SK-N-SH treated with all-trans-retinoic acid at 6 μM for 48 hours (cell line): ENCODE measurements at regions not wholly inside any gene's neighbourhood (a gene's known extent, or its start where the extent isn't known, plus 50 kb on each side); places are given as distances from the start of the nearest gene placed in this dataset.

Source experiments
- ARNTL ChIP-seq: fragments of 450-650 bp; formaldehyde crosslinking; IDR thresholded peaks from 2 replicates; pipeline ENCODE4 v1.5.0; 2020; ENCODE audit warnings: low read depth, mild to moderate bottlenecking, moderate library complexity, borderline replicate concordance
- CSDC2 ChIP-seq: fragments of 250-450 bp; sonication (Bioruptor Pico); IDR thresholded peaks from 2 replicates; pipeline ENCODE4 v1.5.0; 2020; ENCODE audit warnings: mild to moderate bottlenecking, moderate library complexity
- ISL1 ChIP-seq: fragments of 250-450 bp; sonication (Bioruptor Pico); IDR thresholded peaks from 2 replicates; pipeline ENCODE4 v2.1.2; 2022; ENCODE audit warnings: mild to moderate bottlenecking, moderate library complexity
- OSR1 ChIP-seq: fragments of 250-450 bp; sonication (Bioruptor Pico); IDR thresholded peaks from 2 replicates; pipeline ENCODE4 v1.8.0; 2022; ENCODE audit warnings: moderate library complexity, mild to moderate bottlenecking, inconsistent platforms
- PPARA ChIP-seq: fragments of 250-450 bp; sonication (Bioruptor Pico); IDR thresholded peaks from 2 replicates; pipeline ENCODE4 v1.5.0; 2020; ENCODE audit warnings: mild to moderate bottlenecking, borderline replicate concordance
- SNAI2 ChIP-seq: fragments of 250-450 bp; sonication (Bioruptor Pico); IDR thresholded peaks from 2 replicates; pipeline ENCODE4 v1.5.0; 2020; ENCODE audit warnings: mild to moderate bottlenecking, moderate library complexity
- ZFP30 ChIP-seq: fragments of 450-650 bp; formaldehyde crosslinking; IDR thresholded peaks from 2 replicates; pipeline ENCODE4 v1.5.0; 2022; ENCODE audit warnings: mild to moderate bottlenecking, moderate library complexity
- ZNF8 ChIP-seq: fragments of 450-650 bp; formaldehyde crosslinking; IDR thresholded peaks from 2 replicates; pipeline ENCODE4 v1.5.0; 2020; ENCODE audit warnings: mild to moderate bottlenecking, moderate library complexity
- TF ChIP-seq, protein P1 (sequence below): fragments of 250-450 bp; sonication (Bioruptor Pico); IDR thresholded peaks from 2 replicates; pipeline ENCODE4 v1.8.0; 2021; ENCODE audit warnings: low read depth, mild to moderate bottlenecking, moderate library complexity, borderline replicate concordance
- TF ChIP-seq, protein P2 (sequence below): fragments of 250-450 bp; sonication (Bioruptor Pico); IDR thresholded peaks from 2 replicates; pipeline ENCODE4 v1.5.1; 2020; ENCODE audit warnings: low read depth, mild to moderate bottlenecking, moderate library complexity

DNA sequence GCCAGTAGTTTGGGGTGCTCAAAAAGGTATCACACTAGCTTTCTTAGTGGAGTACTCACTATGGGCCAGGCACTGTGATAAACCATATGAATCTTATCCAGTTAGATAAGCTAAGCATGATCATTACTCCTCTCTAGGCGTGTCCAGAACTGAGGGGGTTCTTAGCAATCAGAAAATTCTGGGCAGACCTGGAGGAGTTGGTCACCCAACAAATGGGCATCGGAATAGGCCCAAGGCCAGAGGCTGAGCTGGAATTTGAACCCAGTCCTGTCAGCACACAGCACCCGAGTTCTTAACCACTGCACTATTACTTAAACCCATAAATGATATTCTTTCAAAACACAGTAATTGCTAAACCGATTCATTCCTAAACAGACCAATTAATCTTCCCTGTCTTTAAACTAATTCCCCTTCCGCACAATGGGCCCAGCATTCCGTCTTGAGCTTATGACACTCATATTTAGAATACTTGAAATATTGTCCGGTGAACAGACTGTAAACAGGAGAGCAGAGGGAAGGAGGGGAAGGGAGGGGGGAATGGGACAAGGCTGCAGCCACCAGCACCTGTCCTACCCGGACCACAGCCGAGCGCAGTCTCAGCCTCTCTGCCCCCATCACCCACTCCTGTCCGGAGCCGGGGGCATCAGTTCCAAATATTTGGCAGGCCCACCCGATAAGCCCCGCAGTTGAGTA, 113.0 kb upstream of the GADD45A start:
- no peak for TF ChIP-seq CSDC2 (CRISPR knock-in tag)
- TF ChIP-seq OSR1 (CRISPR knock-in tag), result no peak
- no peak for TF ChIP-seq ZFP30 (CRISPR knock-in tag)
- TF ChIP-seq, protein P1, sequence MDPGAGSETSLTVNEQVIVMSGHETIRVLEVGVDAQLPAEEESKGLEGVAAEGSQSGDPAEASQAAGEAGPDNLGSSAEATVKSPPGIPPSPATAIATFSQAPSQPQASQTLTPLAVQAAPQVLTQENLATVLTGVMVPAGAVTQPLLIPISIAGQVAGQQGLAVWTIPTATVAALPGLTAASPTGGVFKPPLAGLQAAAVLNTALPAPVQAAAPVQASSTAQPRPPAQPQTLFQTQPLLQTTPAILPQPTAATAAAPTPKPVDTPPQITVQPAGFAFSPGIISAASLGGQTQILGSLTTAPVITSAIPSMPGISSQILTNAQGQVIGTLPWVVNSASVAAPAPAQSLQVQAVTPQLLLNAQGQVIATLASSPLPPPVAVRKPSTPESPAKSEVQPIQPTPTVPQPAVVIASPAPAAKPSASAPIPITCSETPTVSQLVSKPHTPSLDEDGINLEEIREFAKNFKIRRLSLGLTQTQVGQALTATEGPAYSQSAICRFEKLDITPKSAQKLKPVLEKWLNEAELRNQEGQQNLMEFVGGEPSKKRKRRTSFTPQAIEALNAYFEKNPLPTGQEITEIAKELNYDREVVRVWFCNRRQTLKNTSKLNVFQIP (CRISPR knock-in tag), result no peak
- TF ChIP-seq, protein P2, sequence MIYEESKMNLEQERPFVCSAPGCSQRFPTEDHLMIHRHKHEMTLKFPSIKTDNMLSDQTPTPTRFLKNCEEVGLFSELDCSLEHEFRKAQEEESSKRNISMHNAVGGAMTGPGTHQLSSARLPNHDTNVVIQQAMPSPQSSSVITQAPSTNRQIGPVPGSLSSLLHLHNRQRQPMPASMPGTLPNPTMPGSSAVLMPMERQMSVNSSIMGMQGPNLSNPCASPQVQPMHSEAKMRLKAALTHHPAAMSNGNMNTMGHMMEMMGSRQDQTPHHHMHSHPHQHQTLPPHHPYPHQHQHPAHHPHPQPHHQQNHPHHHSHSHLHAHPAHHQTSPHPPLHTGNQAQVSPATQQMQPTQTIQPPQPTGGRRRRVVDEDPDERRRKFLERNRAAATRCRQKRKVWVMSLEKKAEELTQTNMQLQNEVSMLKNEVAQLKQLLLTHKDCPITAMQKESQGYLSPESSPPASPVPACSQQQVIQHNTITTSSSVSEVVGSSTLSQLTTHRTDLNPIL (CRISPR knock-in tag), result no peak
- no peak for TF ChIP-seq ARNTL (CRISPR knock-in tag)
- no peak for TF ChIP-seq SNAI2 (CRISPR knock-in tag)
- no peak for TF ChIP-seq ZNF8
- no peak for TF ChIP-seq ISL1 (CRISPR knock-in tag)
- no peak for TF ChIP-seq PPARA (CRISPR knock-in tag)
